ENCODE measurements at regions not wholly inside any gene's neighbourhood (a gene's known extent, or its start where the extent isn't known, plus 50 kb on each side); places are given as distances from the start of the nearest gene placed in this dataset.

GRCh38 chr13:23513455-23513854, 56.8 kb upstream of the TNFRSF19 start:
- TF ChIP-seq FOXM1 (IDR thresholded peaks at IDR 0.05; ENCODE audit: borderline replicate concordance, low read depth) (no peak), TAF1 (IDR thresholded peaks at IDR 0.05; ENCODE audit: low read depth) (no peak), TCF12 (IDR thresholded peaks at IDR 0.05; ENCODE audit: low read depth) (no peak), CREB1 (IDR thresholded peaks at IDR 0.05; ENCODE audit: low read depth) (no peak), EP300 (IDR thresholded peaks at IDR 0.05; ENCODE audit: borderline replicate concordance) (no peak), CEBPB (IDR thresholded peaks at IDR 0.05) (no peak)

GRCh38 chr13:23514076-23514475, 56.1 kb upstream of the TNFRSF19 start:
- TF ChIP-seq FOXM1 (IDR thresholded peaks at IDR 0.05; ENCODE audit: borderline replicate concordance, low read depth), result no peak
- no peak for TF ChIP-seq EP300 (IDR thresholded peaks at IDR 0.05; ENCODE audit: borderline replicate concordance)
- TF ChIP-seq TCF12 (IDR thresholded peaks at IDR 0.05; ENCODE audit: low read depth), result no peak
- TF ChIP-seq CREB1 (IDR thresholded peaks at IDR 0.05; ENCODE audit: low read depth), result no peak
- no peak for TF ChIP-seq YY1 (IDR thresholded peaks at IDR 0.05; ENCODE audit: low read depth)
- no peak for TF ChIP-seq ZBTB7A (IDR thresholded peaks at IDR 0.05; ENCODE audit: low read depth)
- no peak for TF ChIP-seq REST (IDR thresholded peaks at IDR 0.05; ENCODE audit: low read depth)
- no peak for TF ChIP-seq RAD21 (IDR thresholded peaks at IDR 0.05; ENCODE audit: low read depth)
- no peak for TF ChIP-seq NFIC (IDR thresholded peaks at IDR 0.05)
- TF ChIP-seq USF1 (IDR thresholded peaks at IDR 0.05), result no peak
- TF ChIP-seq TEAD4 (IDR thresholded peaks at IDR 0.05), result no peak
- TF ChIP-seq MAX (IDR thresholded peaks at IDR 0.05), result no peak
- no peak for TF ChIP-seq EGR1 (IDR thresholded peaks at IDR 0.05)
- no peak for TF ChIP-seq CEBPB (IDR thresholded peaks at IDR 0.05)
- TF ChIP-seq TAF1 (IDR thresholded peaks at IDR 0.05; ENCODE audit: low read depth), result no peak

- TF ChIP-seq NFIC (IDR thresholded peaks at IDR 0.05), result no peak
- no peak for TF ChIP-seq CREB1 (IDR thresholded peaks at IDR 0.05; ENCODE audit: low read depth)
- TF ChIP-seq REST (IDR thresholded peaks at IDR 0.05; ENCODE audit: low read depth), result no peak
- TF ChIP-seq YY1 (IDR thresholded peaks at IDR 0.05; ENCODE audit: low read depth), result no peak
- TF ChIP-seq CEBPB (IDR thresholded peaks at IDR 0.05), result no peak
- no peak for TF ChIP-seq TAF1 (IDR thresholded peaks at IDR 0.05; ENCODE audit: low read depth)
- TF ChIP-seq TCF12 (IDR thresholded peaks at IDR 0.05; ENCODE audit: low read depth), result no peak
- no peak for TF ChIP-seq USF1 (IDR thresholded peaks at IDR 0.05)
- TF ChIP-seq TEAD4 (IDR thresholded peaks at IDR 0.05), result no peak
- TF ChIP-seq FOXM1 (IDR thresholded peaks at IDR 0.05; ENCODE audit: borderline replicate concordance, low read depth), result no peak
- TF ChIP-seq ZBTB7A (IDR thresholded peaks at IDR 0.05; ENCODE audit: low read depth), result no peak
These were observed 55.1 kb upstream of the TNFRSF19 start for GRCh38 chr13:23515116-23515515.

- no peak for TF ChIP-seq NFIC (IDR thresholded peaks at IDR 0.05)
- TF ChIP-seq MAX (IDR thresholded peaks at IDR 0.05), result no peak
- TF ChIP-seq RAD21 (IDR thresholded peaks at IDR 0.05; ENCODE audit: low read depth), result no peak
- no peak for TF ChIP-seq TCF12 (IDR thresholded peaks at IDR 0.05; ENCODE audit: low read depth)
- no peak for TF ChIP-seq REST (IDR thresholded peaks at IDR 0.05; ENCODE audit: low read depth)
- no peak for TF ChIP-seq TAF1 (IDR thresholded peaks at IDR 0.05; ENCODE audit: low read depth)
- TF ChIP-seq USF1 (IDR thresholded peaks at IDR 0.05), result no peak
- TF ChIP-seq CEBPB (IDR thresholded peaks at IDR 0.05), result no peak
- TF ChIP-seq EP300 (IDR thresholded peaks at IDR 0.05; ENCODE audit: borderline replicate concordance), result no peak
- no peak for TF ChIP-seq EGR1 (IDR thresholded peaks at IDR 0.05)
- TF ChIP-seq YY1 (IDR thresholded peaks at IDR 0.05; ENCODE audit: low read depth), result no peak
- TF ChIP-seq ZBTB7A (IDR thresholded peaks at IDR 0.05; ENCODE audit: low read depth), result no peak
These were observed 54.0 kb upstream of the TNFRSF19 start for GRCh38 chr13:23516190-23516589.

Measured in Ishikawa (cell line).